GM12874 (cell line): ENCODE measurements at regions not wholly inside any gene's neighbourhood (a gene's known extent, or its start where the extent isn't known, plus 50 kb on each side); places are given as distances from the start of the nearest gene placed in this dataset.

Experiments used
- CTCF ChIP-seq: IDR thresholded peaks from 2 replicates; pipeline ENCODE4 v1.5.1; 2011; ENCODE audit warnings: low read depth, mild to moderate bottlenecking, control low read depth, low read length, moderate library complexity; ENCODE audit not compliant: insufficient read depth

GRCh38 chr22:49104434-49104833, 723.2 kb downstream of the BRD1 start:
- TF ChIP-seq CTCF, result no peak

DNA sequence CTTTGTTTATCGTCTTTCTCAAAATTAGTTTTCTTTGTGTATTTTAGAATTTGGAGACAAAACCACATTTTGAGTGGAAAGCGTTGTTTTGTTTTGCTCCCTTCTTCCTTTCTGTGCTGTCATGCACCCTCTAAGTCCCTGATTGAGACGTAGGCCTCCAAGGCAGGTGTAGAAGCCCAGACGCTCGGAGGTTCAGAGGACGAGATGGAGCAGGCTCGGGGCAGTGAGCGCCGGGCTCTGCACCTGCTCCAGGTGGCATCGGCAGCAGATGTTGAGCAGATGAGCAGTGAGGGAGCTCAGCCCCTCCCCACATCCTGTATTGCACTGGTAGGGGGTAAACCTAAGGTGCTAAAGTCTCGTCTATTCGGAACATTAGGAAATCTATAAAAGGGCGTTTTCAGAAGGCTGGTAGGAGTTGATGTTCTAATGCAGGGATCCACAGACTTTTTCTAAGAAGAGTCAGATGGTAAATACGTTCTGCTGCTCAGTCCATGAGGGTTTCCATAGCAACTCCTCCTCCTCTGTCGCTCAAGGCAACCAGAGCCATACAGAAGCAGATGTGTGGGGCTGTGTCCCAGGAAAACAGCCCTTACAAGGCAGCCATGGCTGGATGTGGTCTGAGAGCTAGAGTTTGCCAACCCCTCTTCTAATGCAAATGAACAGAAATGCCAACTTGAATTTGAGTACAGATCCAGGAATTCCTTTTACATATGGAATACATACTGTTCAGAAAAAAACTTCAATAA, 724.2 kb downstream of the BRD1 start:
- TF ChIP-seq CTCF, result no peak

DNA sequence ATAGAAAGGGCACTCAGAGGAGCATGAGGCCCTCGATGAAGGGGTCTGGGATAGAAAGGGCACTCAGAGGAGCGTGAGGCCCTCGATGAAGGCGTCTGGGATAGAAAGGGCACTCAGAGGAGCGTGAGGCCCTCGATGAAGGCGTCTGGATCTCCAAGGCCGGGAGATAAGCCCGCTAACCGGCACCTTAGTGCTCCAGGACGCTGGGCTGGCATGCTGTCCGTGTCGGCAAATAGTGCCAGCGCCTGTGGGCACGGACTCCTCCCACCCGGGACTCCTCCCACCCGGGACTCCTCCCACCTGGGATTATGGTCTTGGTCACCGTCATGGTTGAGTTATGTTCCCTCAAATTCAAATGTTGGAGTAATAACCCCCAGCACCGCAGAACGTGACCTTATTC, 725.3 kb downstream of the BRD1 start:
- no peak for TF ChIP-seq CTCF

DNA sequence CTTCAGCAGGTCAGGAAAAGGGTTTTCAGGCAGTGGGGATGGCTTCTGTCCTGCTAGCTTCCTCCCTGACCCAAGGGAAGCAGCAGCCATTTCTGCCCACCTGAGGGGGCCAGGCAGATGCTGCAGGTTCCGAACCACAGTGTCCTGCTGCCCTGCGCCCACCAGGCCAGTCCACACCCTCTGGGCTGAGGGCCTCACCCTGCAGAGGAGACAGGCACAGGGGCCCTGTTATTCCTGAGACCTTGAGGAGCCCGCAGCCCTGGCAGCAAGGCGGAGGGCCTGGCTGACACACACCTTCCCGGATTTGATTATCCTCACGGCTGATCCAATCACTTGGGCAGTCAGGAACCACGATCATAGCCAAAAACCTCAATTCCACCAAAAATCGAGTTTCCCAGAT, 725.8 kb downstream of the BRD1 start:
- no peak for TF ChIP-seq CTCF

DNA sequence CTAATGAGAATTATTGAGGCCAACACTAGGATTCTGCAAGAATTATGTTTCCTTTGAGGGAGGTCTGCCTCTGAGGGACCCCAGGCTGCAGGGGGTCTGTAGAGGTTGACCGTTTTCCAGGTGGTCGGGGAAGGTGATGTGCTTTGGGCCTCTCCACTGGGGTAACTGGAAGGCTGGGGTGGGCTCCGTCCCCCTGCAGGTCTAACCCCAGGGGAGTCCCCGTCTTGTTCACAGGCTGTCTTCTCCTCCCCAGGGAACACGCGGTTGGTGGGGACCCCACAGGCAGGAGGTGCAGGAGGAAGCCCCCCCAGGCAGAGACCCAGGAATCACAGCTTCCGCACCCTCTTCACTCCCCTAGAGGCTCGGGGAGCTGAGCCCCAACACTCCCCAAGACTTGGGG, 726.4 kb downstream of the BRD1 start:
- no peak for TF ChIP-seq CTCF

DNA sequence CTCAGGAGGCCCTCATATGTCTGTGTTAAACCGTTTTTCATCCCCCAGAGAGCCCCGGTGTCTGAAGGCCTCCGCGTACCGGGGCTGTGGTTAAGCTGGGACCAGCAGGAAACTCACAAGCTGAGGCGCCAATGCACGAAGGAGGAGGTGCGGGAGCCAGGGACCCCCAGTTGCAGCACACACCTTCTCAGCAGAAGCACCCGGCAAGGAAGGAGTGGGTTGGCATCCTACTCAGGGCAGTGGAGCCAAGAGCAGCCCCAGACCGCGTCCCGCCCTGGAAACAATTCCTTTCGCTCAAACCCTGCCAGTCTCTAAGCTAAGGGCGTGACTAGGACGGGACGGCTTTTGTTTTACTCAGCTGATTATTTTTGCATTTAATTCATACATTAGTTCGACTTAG, 726.9 kb downstream of the BRD1 start:
- TF ChIP-seq CTCF, result no peak

DNA sequence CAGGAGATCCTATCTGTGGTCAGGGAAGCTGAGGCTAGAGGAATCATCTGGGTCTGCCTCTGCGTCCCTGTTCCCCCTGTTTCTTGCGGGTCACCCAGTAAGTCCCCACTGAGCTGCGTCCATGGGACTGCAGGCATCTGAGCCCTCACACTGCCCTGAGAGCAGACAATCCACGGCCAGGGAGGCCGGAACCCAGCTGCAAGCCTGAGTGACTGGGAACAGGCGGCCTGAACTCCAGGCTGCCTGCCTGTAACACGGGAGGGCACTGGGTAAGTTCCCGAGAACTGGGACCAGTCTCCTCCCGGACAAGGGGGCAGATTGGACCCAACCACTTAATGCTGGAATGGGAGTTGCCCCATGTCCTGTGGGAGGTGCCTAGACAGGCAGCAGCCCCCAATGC, 727.4 kb downstream of the BRD1 start:
- TF ChIP-seq CTCF, result no peak
